ENCODE measurements at regions not wholly inside any gene's neighbourhood (a gene's known extent, or its start where the extent isn't known, plus 50 kb on each side); places are given as distances from the start of the nearest gene placed in this dataset.
A peak's percentile ranks its signal among the peaks of the same experiment; 100 is the strongest.

- no peak for DNase-seq (ENCODE audit: low spot score)
Measured at GRCh38 chr5:155068616-155069100, 55.1 kb downstream of the KIF4B start.

- DNase-seq (ENCODE audit: low spot score) = no peak
Measured at GRCh38 chr5:155069961-155070360, 56.4 kb downstream of the KIF4B start.

GRCh38 chr5:155070781-155071180, 57.2 kb downstream of the KIF4B start:
- DNase-seq (ENCODE audit: low spot score) = no peak

- DNase-seq (ENCODE audit: low spot score) = no peak
Measured at GRCh38 chr5:155076379-155076778, 62.8 kb downstream of the KIF4B start.

GRCh38 chr5:155079698-155080097, 66.1 kb downstream of the KIF4B start:
- DNase-seq (ENCODE audit: low spot score) = no peak

- no peak for DNase-seq (ENCODE audit: low spot score)
Measured at GRCh38 chr5:155080721-155081120, 67.2 kb downstream of the KIF4B start.

- no peak for DNase-seq (ENCODE audit: low spot score)
Measured at GRCh38 chr5:155081618-155082017, 68.1 kb downstream of the KIF4B start.

- peak; percentile 25 for DNase-seq (ENCODE audit: low spot score)
Measured at GRCh38 chr5:155082401-155082800, 68.8 kb downstream of the KIF4B start.

GRCh38 chr5:155085282-155085989, 71.9 kb downstream of the KIF4B start:
- no peak for DNase-seq (ENCODE audit: low spot score)

GRCh38 chr5:155087036-155087435, 73.5 kb downstream of the KIF4B start:
- DNase-seq (ENCODE audit: low spot score) = no peak

GRCh38 chr5:155088811-155089210, 75.3 kb downstream of the KIF4B start:
- no peak for DNase-seq (ENCODE audit: low spot score)

- no peak for DNase-seq (ENCODE audit: low spot score)
Measured at GRCh38 chr5:155089643-155090042, 76.1 kb downstream of the KIF4B start.

- DNase-seq (ENCODE audit: low spot score) = no peak
Measured at GRCh38 chr5:155091063-155091648, 77.6 kb downstream of the KIF4B start.

GRCh38 chr5:155091768-155092717, 78.5 kb downstream of the KIF4B start:
- no peak for DNase-seq (ENCODE audit: low spot score)

- no peak for DNase-seq (ENCODE audit: low spot score)
Measured at GRCh38 chr5:155094455-155094854, 80.9 kb downstream of the KIF4B start.

GRCh38 chr5:155097995-155098394, 84.4 kb downstream of the KIF4B start:
- DNase-seq (ENCODE audit: low spot score) = no peak

- no peak for DNase-seq (ENCODE audit: low spot score)
Measured at GRCh38 chr5:155098433-155098832, 84.9 kb downstream of the KIF4B start.

- DNase-seq (ENCODE audit: low spot score) = no peak
Measured at GRCh38 chr5:155101697-155102096, 88.1 kb downstream of the KIF4B start.

- peak; percentile 17 for DNase-seq (ENCODE audit: low spot score)
Measured at GRCh38 chr5:155103146-155103545, 89.6 kb downstream of the KIF4B start.

GRCh38 chr5:155104441-155104840, 90.9 kb downstream of the KIF4B start:
- DNase-seq (ENCODE audit: low spot score) = no peak

- DNase-seq (ENCODE audit: low spot score) = no peak
Measured at GRCh38 chr5:155106221-155106620, 92.7 kb downstream of the KIF4B start.

GRCh38 chr5:155113888-155114287, 100.3 kb downstream of the KIF4B start:
- no peak for DNase-seq (ENCODE audit: low spot score)

GRCh38 chr5:155114655-155115054, 101.1 kb downstream of the KIF4B start:
- no peak for DNase-seq (ENCODE audit: low spot score)

All from SW480 (cell line).